ENCODE measurements at regions not wholly inside any gene's neighbourhood (a gene's known extent, or its start where the extent isn't known, plus 50 kb on each side); places are given as distances from the start of the nearest gene placed in this dataset.

- Histone ChIP-seq H3K27ac (ENCODE audit: low read depth, low read length) (no peak overlapping the region), H3K79me2 (ENCODE audit: control insufficient read depth in 1 of 2, insufficient read depth in 2 of 2, low read length in 2 of 2) (no peaks in the 10 kb centered on the region), H2BK20ac (ENCODE audit: low read length) (no peak overlapping the region), H3K9ac (replicated peaks in 1 of 4; ENCODE audit: extremely low read depth in 1 of 4, low read depth in 3 of 4, low read length in 3 of 4) (no peak overlapping the region), H2BK15ac (ENCODE audit: low read length) (no peak overlapping the region), H3K14ac (ENCODE audit: insufficient read length) (no peak overlapping the region), H3K4me1 (replicated peaks in 1 of 4; ENCODE audit: control insufficient read depth in 3 of 4, insufficient read depth in 4 of 4, low read length in 3 of 4) (no peaks in the 10 kb centered on the region; a peak in 1 of 7 replicates), H3K56ac (replicated peaks; ENCODE audit: insufficient read length, low read depth, low read length) (no peak overlapping the region), H3K9me3 (ENCODE audit: insufficient read depth in 2 of 2, low read depth in 1 of 2, low read length in 1 of 2) (peaks cover 28 to 63% of the 10 kb centered on the region in 2 experiments), H3K4me2 (ENCODE audit: insufficient read depth in 1 of 2, low read depth in 2 of 2, low read length in 2 of 2) (no peak overlapping the region), H3K4me3 (ENCODE audit: extremely low read depth in 1 of 4, insufficient read depth in 2 of 4, low read depth in 3 of 4, low read length in 4 of 4) (no peak overlapping the region), H3K27me3 (replicated peaks in 1 of 4; ENCODE audit: control insufficient read depth in 3 of 4, extremely low read depth in 1 of 4, insufficient read depth in 3 of 4, low read length in 3 of 4) (no peaks in the 10 kb centered on the region), H4K5ac (ENCODE audit: insufficient read length, low read depth, low read length) (no peak overlapping the region), H3K36me3 (ENCODE audit: control insufficient read depth in 2 of 4, insufficient read depth in 4 of 4, low read length in 3 of 4) (no peaks in the 10 kb centered on the region), H2BK5ac (ENCODE audit: low read depth, low read length) (no peak overlapping the region), H4K20me1 (replicated peaks in 1 of 2; ENCODE audit: control insufficient read depth in 1 of 2, insufficient read depth in 2 of 2, low read length in 2 of 2) (no peaks in the 10 kb centered on the region), H2BK120ac (replicated peaks; ENCODE audit: low read depth, low read length) (no peak overlapping the region), H2AFZ (ENCODE audit: low read length) (no peak overlapping the region), H4K91ac (replicated peaks; ENCODE audit: insufficient read length, low read length) (no peak overlapping the region), H3K4ac (replicated peaks; ENCODE audit: insufficient read length, low read depth, low read length) (no peak overlapping the region), H3K23me2 (ENCODE audit: low read depth, low read length) (peaks cover 2% of the 10 kb centered on the region; the same call in 1 of the 2 replicates), H3K23ac (ENCODE audit: insufficient read length) (no peak overlapping the region), H3K79me1 (ENCODE audit: low read depth, low read length) (no peaks in the 10 kb centered on the region), H2AK5ac (ENCODE audit: low read depth, low read length) (no peak overlapping the region), H3K18ac (ENCODE audit: extremely low read depth, low read length) (no peak overlapping the region), H4K8ac (ENCODE audit: extremely low read depth, insufficient read depth, low read length) (no peak overlapping the region), H2BK12ac (ENCODE audit: low read depth, low read length) (no peak overlapping the region)
- FAIRE-seq (no peak), DNase-seq (ENCODE audit: low read depth in 1 of 2, low spot score in 2 of 2) (no peak)
- WGBS, 2 experiments (ENCODE audit: extremely low coverage in 1 of 2, insufficient coverage in 1 of 2, insufficient read length in 1 of 2, insufficient replicate concordance in 2 of 2, low coverage in 1 of 2, low lambda C conversion rate in 2 of 2, missing lambda C conversion rate in 1 of 2) = 87% methylated on average over 13 of the region's 16 CpGs; no CpG with 5 or more reads in 1 of the 2 experiments
- POLR2A ChIA-PET (ENCODE audit: partially characterized antibody) = interaction anchor here (0.9 kb wide), 1 partner anchor 36 kb away, joined by 3 read pairs; no protein-coding TSS in a partner anchor
- CTCF ChIA-PET (ENCODE audit: partially characterized antibody) = interaction anchor here (0.9 kb wide), 1 partner anchor 51 kb away, joined by 3 read pairs; no protein-coding TSS in a partner anchor
- no peak for TF ChIP-seq BACH1 (IDR thresholded peaks at IDR 0.05; ENCODE audit: low read length)
- no peak for TF ChIP-seq ATF2 (IDR thresholded peaks at IDR 0.05; ENCODE audit: low read length)
- TF ChIP-seq KDM5A (IDR thresholded peaks at IDR 0.05; ENCODE audit: low read length) = no peak
- no peak for TF ChIP-seq TBP (IDR thresholded peaks at IDR 0.05; ENCODE audit: low read depth, low read length)
- no peak for TF ChIP-seq ZNF274 (IDR thresholded peaks at IDR 0.05; ENCODE audit: borderline replicate concordance, extremely low read depth, low read length)
- TF ChIP-seq FOSL1 (IDR thresholded peaks at IDR 0.05; ENCODE audit: insufficient read depth, low read depth, low read length) = no peak
- TF ChIP-seq RBBP5 (IDR thresholded peaks at IDR 0.05; ENCODE audit: borderline replicate concordance, low read depth, low read length) = no peak
- TF ChIP-seq CHD1 (IDR thresholded peaks at IDR 0.05; ENCODE audit: low read depth, low read length) = no peak
- TF ChIP-seq CBX8 (IDR thresholded peaks at IDR 0.05; ENCODE audit: borderline replicate concordance, low read depth, low read length) = no peak
- no peak for TF ChIP-seq KDM1A (IDR thresholded peaks at IDR 0.05; ENCODE audit: borderline replicate concordance, low read length)
- no peak for TF ChIP-seq JUN (IDR thresholded peaks at IDR 0.05; ENCODE audit: low read depth, low read length)
- no peak for TF ChIP-seq SIX5 (IDR thresholded peaks at IDR 0.05; ENCODE audit: low read depth, low read length)
- TF ChIP-seq SAP30 (IDR thresholded peaks at IDR 0.05; ENCODE audit: insufficient read depth, insufficient replicate concordance, low read length) = no peak
Measured at GRCh38 chr5:178794433-178794832, 64.0 kb upstream of the ZNF354A start.

Measured in H1 (cell line).